Gastroesophageal sphincter (tissue), 3 donors: ENCODE measurements at regions not wholly inside any gene's neighbourhood (a gene's known extent, or its start where the extent isn't known, plus 50 kb on each side); places are given as distances from the start of the nearest gene placed in this dataset.

Source experiments
- CTCF ChIP-seq, 4 experiments: fragments of 200-600 bp in 2 of 4; fragments of 450-650 bp in 2 of 4; sonication (generic) in 1 of 4; IDR thresholded peaks; one replicate each; pipeline ENCODE4 v1.5.1; 2017 to 2019; ENCODE audit warnings: antibody characterized with exemption in 4 of 4, mild to moderate bottlenecking in 2 of 4, moderate library complexity in 2 of 4
- POLR2A ChIP-seq, 2 donors: fragments of 450-650 bp; IDR thresholded peaks; one replicate each; pipeline ENCODE4 v1.6.1; 2017; ENCODE audit warnings: antibody characterized with exemption in 2 of 2, mild to moderate bottlenecking in 2 of 2, moderate library complexity in 1 of 2
- POLR2AphosphoS5 ChIP-seq: sonication (generic); formaldehyde crosslinking; IDR thresholded peaks from one replicate; pipeline ENCODE4 v1.6.1; 2017; ENCODE audit warnings: antibody characterized with exemption

GRCh38 chr18:38693104-38693503, 1127.5 kb upstream of the CELF4 start:
- TF ChIP-seq CTCF (IDR thresholded peaks at IDR 0.05) (no peak), POLR2AphosphoS5 (no peak), POLR2A (IDR thresholded peaks at IDR 0.05) (no peak)
